GM12892 (cell line): ENCODE measurements at regions not wholly inside any gene's neighbourhood (a gene's known extent, or its start where the extent isn't known, plus 50 kb on each side); places are given as distances from the start of the nearest gene placed in this dataset.

Experiments
- POLR2A ChIP-seq: IDR thresholded peaks from 2 replicates; pipeline ENCODE4 v1.6.1; 2011; ENCODE audit warnings: low read depth, low read length, control low read depth
- POLR2AphosphoS5 ChIP-seq: IDR thresholded peaks from 2 replicates; pipeline ENCODE4 v1.6.1; 2011; ENCODE audit warnings: low read depth, low read length, control low read depth
- TAF1 ChIP-seq: IDR thresholded peaks from 2 replicates; pipeline ENCODE4 v1.6.1; 2011; ENCODE audit warnings: low read depth, mild to moderate bottlenecking, control low read depth, low read length, borderline replicate concordance

- TF ChIP-seq POLR2A = no peak
- no peak for TF ChIP-seq TAF1
- TF ChIP-seq POLR2AphosphoS5 = no peak
These were observed 187.7 kb upstream of the LHX5 start for GRCh38 chr12:113659416-113659815.
